GM19463 (cell line): ENCODE measurements at regions not wholly inside any gene's neighbourhood (a gene's known extent, or its start where the extent isn't known, plus 50 kb on each side); places are given as distances from the start of the nearest gene placed in this dataset.

ENCODE experiments used
- ATAC-seq: cut with Tn5 transposase; IDR thresholded peaks from one replicate; pipeline ENCODE4 v1.9.1; 2021; ENCODE audit warnings: mild to moderate bottlenecking, moderate library complexity; ENCODE audit not compliant: unreplicated experiment

DNA sequence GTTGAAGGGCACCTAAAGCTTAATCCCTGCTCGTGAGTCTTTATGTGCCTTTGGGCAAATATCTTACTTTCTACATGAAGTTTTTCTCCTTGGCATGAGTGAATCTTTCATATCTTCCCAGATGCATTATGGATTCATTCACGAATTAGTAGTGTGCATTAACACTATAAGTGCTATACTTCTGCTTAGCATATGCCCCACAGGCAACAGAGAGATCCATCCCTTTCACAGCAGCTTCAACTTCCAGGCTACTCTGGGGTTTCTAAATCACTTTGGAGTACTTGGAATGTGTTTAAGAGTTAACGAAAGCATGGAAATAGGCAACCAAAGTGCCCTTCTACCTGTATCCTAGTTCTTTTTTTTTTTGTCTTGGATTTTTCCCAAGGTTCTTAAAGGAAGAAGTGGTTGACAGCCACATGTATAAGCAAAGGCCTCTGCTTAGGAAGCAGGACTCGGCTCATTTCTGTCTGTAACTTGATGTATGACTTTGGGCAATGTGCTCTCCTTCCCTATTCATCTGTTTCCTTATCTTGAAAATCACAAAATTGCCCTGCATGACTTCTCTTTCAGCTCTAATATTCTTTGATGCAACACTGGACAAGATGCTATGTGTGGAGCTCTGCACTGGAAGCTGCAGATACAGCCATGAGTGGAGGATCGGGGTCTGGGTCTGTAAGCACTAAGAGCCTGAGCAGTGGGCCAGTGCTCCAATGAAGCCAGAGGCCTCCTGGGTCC lies 54.5 kb upstream of the ME3 start:
- ATAC-seq: no peak

DNA sequence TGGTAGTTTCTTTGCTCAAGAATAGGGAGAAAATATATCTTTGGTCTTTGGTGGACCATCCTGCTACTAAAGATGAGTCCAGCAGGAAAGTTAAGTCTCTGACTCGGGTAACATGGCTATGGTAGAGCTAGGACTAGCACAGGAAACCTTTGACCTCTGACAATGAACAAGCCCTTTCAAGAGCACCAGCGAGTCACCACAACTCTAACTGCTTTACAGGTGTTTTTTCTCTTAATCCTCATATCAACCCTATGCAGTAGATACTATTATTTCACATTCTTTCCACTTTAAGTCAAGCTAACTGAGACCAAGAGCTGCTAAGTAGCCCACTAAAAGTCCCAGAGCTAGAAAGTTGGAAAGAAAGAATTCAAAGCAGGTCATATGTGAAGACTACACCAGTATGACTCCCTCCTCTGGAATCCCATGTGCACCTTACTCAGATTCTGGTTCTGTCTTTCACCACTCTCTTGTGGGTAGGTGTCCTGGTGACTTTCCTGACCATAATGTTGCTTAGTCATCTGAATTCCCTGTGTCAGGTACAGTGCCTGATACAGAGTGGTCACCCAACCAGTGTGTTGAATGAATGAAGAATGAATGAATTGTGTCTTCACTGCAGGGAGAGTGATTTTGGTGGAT lies 53.8 kb upstream of the ME3 start:
- no peak for ATAC-seq

DNA sequence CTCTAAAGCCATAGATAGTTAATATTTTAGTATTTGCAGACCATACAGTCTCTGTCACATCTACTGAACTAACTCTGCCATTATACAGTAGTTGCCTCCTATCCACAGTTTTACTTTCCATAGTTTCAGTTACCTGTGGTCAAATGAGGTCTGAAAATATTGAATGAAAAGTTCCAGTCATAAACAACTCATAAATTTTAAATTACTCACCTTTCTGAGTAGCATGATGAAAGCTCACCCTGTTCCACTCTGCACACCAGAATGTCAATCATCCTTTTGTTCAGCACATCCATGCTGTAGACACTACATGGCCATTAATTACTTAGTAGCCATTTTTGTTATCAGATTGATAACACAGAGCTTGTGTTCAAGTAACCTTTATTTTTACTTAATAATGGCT lies 51.7 kb upstream of the ME3 start:
- no peak for ATAC-seq

DNA sequence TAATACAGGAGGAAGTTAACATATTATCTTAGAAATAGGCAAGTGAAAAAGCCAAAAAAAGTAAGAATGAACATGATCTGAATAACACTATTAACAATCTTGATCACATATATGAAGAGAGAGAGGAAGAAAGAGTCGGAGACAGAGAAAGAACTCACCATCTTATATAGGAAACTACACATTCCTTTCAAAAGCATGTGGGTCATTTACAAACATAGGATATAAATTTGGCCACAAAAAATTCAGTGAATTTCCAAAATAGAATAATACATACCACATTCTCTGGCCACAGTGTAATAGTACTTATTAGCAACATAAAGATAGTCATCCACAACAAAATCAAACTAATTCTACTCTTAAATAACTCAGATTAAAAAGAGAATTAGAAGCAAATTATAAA lies 50.9 kb upstream of the ME3 start:
- ATAC-seq: no peak

DNA sequence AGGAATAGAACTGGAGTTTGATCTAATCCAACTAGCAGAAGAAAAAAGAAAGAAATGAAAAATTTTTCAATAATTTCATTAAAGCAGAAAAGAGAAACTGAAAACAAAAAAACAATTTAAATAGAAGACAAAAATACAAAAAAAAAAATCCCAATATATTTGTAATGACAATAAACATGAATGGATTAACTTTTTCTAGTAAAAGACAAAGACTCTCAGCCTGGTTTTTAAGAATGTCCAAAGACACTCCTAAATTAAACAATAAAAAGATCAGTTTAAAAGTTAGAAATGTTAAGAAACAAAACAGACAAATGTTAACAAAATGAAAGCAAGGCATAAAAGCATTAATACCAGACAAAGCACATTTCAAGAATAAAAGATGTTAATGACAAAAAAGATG lies 50.3 kb upstream of the ME3 start:
- ATAC-seq: no peak
